Activated gamma-delta T cell treated with anti-CD3 and anti-CD28 coated beads, Interleukin-2, amount 50 U/mL, for 16 hours (primary cell): ENCODE measurements at regions not wholly inside any gene's neighbourhood (a gene's known extent, or its start where the extent isn't known, plus 50 kb on each side); places are given as distances from the start of the nearest gene placed in this dataset.

ENCODE experiments used
- DNase-seq: peaks from one replicate; pipeline ENCODE4 v3.0.0-alpha.2; 2020; ENCODE audit warnings: low read depth

GRCh38 chr14:65250162-65250495 lies 147.8 kb upstream of the MAX start:
- DNase-seq = no peak

GRCh38 chr14:65251213-65251612 lies 148.9 kb upstream of the MAX start:
- no peak for DNase-seq

GRCh38 chr14:65252482-65253255 lies 150.4 kb upstream of the MAX start:
- DNase-seq = no peak

DNA sequence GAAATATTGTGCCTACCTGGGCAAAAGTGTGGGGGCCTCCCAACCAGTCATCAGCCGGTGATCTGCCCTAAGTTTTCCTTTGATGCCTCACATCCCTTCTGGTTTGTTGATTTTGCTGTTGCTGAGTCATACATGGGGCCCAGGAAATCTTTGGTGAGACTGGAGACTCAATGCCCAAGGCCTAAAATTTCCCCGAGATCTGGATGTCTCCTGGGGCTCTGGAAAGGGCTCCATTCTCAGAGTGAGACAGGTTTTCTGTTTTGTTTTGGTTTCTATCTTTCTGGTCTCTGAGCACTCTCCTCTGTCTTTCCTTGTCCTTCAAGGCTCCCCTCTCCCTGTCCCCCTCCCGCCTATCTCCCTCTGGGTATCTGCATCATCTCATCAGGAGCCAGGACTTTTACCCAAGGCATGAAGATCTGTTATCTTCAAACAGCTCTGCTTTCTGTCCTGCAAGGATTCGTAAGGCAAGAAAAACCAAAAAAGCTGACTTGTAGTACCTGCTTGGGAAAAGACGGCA lies 152.8 kb upstream of the MAX start:
- no peak for DNase-seq

- DNase-seq = no peak
These were observed 153.5 kb upstream of the MAX start for GRCh38 chr14:65255583-65256461.

GRCh38 chr14:65256714-65257113 lies 154.4 kb upstream of the MAX start:
- DNase-seq = no peak

DNA sequence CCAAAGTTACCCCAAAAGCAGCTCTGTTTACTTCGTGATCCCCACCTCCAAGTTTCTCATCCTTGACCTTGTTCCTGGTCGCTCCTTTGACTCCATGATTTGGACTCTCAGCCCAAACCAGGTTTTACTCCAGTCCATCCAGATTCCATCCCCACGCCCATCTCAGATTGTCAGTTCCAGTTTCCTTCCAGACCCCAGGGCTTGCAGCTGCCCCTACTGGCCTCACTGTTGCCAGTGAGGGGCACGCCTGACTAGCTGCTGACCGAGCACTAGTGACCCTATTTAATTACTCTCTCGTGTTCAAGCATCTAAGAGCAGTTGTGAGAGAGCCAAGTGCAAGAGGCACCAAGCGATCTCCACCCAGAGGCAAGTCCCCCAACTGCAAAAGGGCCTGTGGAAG lies 155.1 kb upstream of the FUT8 start:
- no peak for DNase-seq

GRCh38 chr14:65258391-65258790 lies 154.1 kb upstream of the FUT8 start:
- no peak for DNase-seq

DNA sequence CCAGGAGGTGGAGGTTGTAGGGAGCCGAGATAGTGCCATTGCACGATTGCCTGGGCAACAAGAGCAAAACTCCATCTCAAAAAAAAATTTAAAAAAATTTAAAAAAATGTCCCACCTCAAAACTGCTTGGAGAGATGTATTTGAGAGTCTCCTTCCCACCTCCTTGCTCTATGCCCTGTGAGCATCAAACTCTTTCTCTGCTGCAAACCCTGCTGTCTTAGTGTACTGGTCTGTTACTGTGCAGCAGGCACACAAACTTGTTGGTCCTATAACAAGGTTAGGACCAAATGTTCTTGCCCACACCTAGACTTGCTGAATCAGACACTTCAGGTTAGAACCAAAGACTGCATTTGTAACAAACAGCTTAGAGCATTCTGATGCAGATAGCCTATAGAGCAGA lies 153.5 kb upstream of the FUT8 start:
- DNase-seq = no peak

- no peak for DNase-seq
These were observed 151.7 kb upstream of the FUT8 start for GRCh38 chr14:65260786-65261185.

- DNase-seq = no peak
These were observed 151.1 kb upstream of the FUT8 start for GRCh38 chr14:65261425-65261920.

- no peak for DNase-seq
These were observed 150.6 kb upstream of the FUT8 start for GRCh38 chr14:65261946-65262345.

DNA sequence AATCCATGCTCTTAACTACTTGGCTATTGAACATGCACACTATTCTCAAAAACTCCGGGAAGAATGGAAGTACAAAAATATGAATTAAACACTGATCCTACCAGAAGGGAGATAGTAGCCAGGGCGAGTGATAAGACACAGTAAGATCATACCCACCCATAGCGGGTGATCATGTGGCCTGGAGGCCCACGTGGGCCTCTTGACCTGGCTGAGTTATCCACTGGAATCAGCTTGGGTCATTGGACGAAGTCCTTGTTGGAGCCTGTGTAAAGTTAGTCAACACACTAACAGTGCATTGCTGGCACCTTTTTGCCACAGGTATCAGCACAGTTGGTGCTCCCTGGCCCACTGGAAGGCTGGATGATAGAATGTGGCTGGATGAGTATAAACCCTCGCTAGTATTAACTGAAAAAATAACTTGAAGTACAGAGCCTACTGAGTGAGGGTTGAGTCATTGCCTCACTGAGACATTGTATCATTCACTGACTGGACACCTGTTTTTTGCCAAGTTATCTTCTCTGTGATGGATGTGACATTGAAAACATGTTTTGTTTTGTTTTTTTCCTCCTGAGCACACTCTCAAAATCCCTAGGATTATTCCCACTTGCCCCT lies 149.2 kb upstream of the FUT8 start:
- DNase-seq = no peak

- DNase-seq = no peak
These were observed 144.7 kb upstream of the FUT8 start for GRCh38 chr14:65267856-65268255.

DNA sequence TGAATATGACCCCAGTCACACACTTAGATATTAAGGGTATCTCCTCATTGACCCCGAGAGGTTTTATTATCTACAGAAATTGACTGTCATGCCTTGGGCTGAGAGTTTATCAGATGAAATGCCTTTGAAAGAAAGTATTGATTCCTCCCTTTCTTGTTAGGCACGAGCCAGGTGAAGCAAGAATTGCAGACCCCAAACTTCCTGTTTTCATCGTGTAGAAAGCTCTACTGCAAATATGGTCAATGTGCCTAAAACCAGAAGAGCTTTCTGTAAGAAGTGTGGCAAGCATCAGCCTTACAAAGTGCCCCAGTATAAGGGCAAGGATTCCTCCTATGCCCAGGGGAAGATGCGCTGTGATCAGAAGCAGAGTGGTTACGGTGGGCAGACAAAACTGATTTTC lies 143.9 kb upstream of the FUT8 start:
- DNase-seq = no peak

GRCh38 chr14:65269732-65270131 lies 142.8 kb upstream of the FUT8 start:
- no peak for DNase-seq

DNA sequence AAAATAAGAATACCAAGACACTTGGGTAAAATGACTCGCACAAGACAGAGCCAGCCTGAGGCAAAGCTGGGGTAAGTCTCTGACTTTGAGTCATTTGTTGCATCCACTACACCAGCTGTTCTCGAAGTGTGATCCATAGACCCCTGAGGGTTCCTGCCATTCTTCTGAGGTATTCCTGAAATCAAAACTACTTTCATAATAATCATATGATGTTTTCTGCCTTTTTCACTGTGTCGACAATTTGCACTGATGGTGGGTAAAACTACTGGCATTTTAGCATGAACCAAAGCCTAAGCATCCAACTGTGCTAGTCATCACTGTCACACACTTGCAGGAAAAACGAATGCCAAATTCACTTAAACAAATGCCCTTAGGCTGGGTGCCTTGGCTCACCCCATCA lies 135.5 kb upstream of the FUT8 start:
- no peak for DNase-seq

DNA sequence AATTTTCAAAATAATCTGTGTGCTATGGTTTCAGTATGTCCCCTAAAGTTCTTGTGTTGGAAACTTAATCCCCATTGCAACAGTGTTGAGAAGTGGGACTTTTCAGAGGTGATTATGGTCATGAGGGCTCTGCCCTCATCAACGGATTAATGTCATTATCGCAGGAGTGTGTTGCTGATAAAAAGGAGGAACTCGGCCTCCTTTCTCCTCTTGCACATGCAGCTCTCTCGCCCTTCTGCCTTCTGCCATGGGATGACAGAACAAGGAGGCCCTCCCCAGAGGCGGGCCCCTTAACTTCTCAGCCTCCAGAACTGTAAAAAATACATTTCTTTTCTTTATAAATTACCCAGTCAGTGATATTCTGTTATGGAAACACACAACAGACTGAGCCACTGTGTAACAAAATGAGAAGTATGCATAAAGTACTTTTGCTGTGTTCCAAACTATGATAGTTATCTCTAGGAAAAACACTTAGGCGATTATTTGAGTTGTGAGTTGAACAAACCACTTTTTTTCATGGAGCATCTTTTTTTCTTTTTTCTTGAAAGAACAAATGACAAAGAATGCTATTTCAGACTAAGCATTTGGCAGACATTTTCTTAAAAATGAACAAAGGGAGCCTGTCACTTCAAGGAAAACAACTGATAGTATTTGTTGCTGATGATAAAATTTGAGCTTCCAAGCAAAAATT lies 134.8 kb upstream of the FUT8 start:
- DNase-seq = no peak

- no peak for DNase-seq
These were observed 133.9 kb upstream of the FUT8 start for GRCh38 chr14:65278589-65278988.

DNA sequence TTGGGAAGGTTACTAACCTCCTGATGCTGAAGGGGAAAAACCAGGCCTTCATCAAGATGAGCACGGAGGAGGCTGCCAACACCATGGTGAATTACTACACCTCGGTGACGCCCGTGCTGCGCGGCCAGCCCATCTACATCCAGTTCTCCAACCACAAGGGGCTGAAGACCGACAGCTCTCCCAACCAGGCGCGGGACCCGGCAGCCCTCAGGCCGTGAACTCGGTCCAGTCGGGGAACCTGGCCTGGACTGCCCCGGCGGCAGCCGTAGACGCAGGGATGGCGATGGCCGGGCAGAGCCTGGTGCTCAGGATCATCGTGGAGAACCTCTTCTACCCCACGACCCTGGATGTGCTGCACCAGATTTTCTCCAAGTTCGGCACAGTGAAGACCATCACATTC lies 133.0 kb upstream of the FUT8 start:
- no peak for DNase-seq

GRCh38 chr14:65279958-65280357 lies 132.6 kb upstream of the FUT8 start:
- DNase-seq = no peak

- no peak for DNase-seq
These were observed 131.9 kb upstream of the FUT8 start for GRCh38 chr14:65280653-65281052.
